Keratinocyte (primary cell): ENCODE measurements at regions not wholly inside any gene's neighbourhood (a gene's known extent, or its start where the extent isn't known, plus 50 kb on each side); places are given as distances from the start of the nearest gene placed in this dataset.

Source experiments
- DNase-seq: peaks from one replicate; pipeline ENCODE4 v3.0.0-alpha.2; 2011; ENCODE audit warnings: low read depth, missing footprints, low spot score
- FAIRE-seq: peaks from 2 replicates; lab custom pipeline; 2011; peaks lifted over from hg19 to GRCh38; lab: Jason Lieb, UNC
- H2AFZ ChIP-seq: 2 replicates; pipeline ENCODE4 v1.6.0; 2012; ENCODE audit warnings: low read length, control low read depth, inconsistent platforms; ENCODE audit not compliant: control insufficient read depth
- H3K27ac ChIP-seq: 2 replicates; pipeline ENCODE4 v1.5.1; 2011; ENCODE audit warnings: low read length; ENCODE audit not compliant: control insufficient read depth, insufficient read depth
- H3K27me3 ChIP-seq: 3 replicates; pipeline ENCODE4 v1.6.0; 2011; ENCODE audit warnings: low read length; ENCODE audit not compliant: control insufficient read depth, insufficient read depth; ENCODE audit errors: extremely low read depth
- H3K36me3 ChIP-seq, 2 experiments: 2 replicates in 1 of 2; 3 replicates in 1 of 2; pipeline ENCODE4 v1.5.1; 2011; ENCODE audit warnings: low read length in 2 of 2, mild to moderate bottlenecking in 1 of 2; ENCODE audit not compliant: control insufficient read depth in 2 of 2, insufficient read depth in 2 of 2; ENCODE audit errors: extremely low read depth in 1 of 2
- H3K4me1 ChIP-seq: 3 replicates; pipeline ENCODE4 v1.5.1; 2011; ENCODE audit warnings: low read length; ENCODE audit not compliant: control insufficient read depth, insufficient read depth; ENCODE audit errors: extremely low read depth
- H3K4me2 ChIP-seq: 3 replicates; pipeline ENCODE4 v1.6.0; 2011; ENCODE audit warnings: low read depth, low read length; ENCODE audit not compliant: control insufficient read depth, insufficient read depth; ENCODE audit errors: extremely low read depth
- H3K4me3 ChIP-seq, 3 experiments: fragments of 200-600 bp in 1 of 3; sonication (generic) in 1 of 3; 2 replicates in 2 of 3; 3 replicates in 1 of 3; pipeline ENCODE4 v1.5.1; 2011 to 2016; ENCODE audit warnings: low read length in 3 of 3, mild to moderate bottlenecking in 3 of 3, control low read depth in 2 of 3, inconsistent platforms in 1 of 3, low read depth in 1 of 3, mixed read lengths in 1 of 3, mixed run types in 1 of 3, moderate library complexity in 1 of 3; ENCODE audit not compliant: control insufficient read depth in 2 of 3, insufficient read depth in 2 of 3; ENCODE audit errors: extremely low read depth in 1 of 3
- H3K79me2 ChIP-seq: 2 replicates; pipeline ENCODE4 v1.6.0; 2012; ENCODE audit warnings: low read length; ENCODE audit not compliant: control insufficient read depth, insufficient read depth
- H3K9ac ChIP-seq: 3 replicates; pipeline ENCODE4 v1.6.0; 2011; ENCODE audit warnings: low read length; ENCODE audit not compliant: control insufficient read depth, insufficient read depth; ENCODE audit errors: extremely low read depth
- H3K9me1 ChIP-seq: 3 replicates; pipeline ENCODE4 v1.6.0; 2011; ENCODE audit warnings: low read length; ENCODE audit not compliant: control insufficient read depth, insufficient read depth; ENCODE audit errors: extremely low read depth
- H3K9me3 ChIP-seq: 2 replicates; pipeline ENCODE4 v1.5.1; 2012; ENCODE audit warnings: low read depth, low read length; ENCODE audit not compliant: control insufficient read depth
- H4K20me1 ChIP-seq: 3 replicates; pipeline ENCODE4 v1.6.0; 2011; ENCODE audit warnings: low read length; ENCODE audit not compliant: control insufficient read depth, insufficient read depth; ENCODE audit errors: extremely low read depth
- CTCF ChIP-seq, 3 experiments: IDR thresholded peaks in 1 of 3; conservative IDR thresholded peaks in 1 of 3; optimal IDR thresholded peaks in 1 of 3; 2 replicates in 2 of 3; 3 replicates in 1 of 3; pipeline versions ENCODE3 to v1.5.1; 2011; ENCODE audit warnings: low read length in 3 of 3, mild to moderate bottlenecking in 3 of 3, moderate library complexity in 2 of 3, control low read depth in 1 of 3, inconsistent platforms in 1 of 3; ENCODE audit not compliant: insufficient read depth in 2 of 3; ENCODE audit errors: extremely low read depth in 1 of 3
- EZH2 ChIP-seq: IDR thresholded peaks from one replicate; pipeline ENCODE4 v1.6.1; 2012; ENCODE audit warnings: inconsistent platforms, mild to moderate bottlenecking, low read length, moderate library complexity
- dilution Hi-C: fragments of 300-500 bp; cut with MboI; formaldehyde crosslinking; loops from one replicate; pipeline ENCODE4 v1.7.0; 2020; ENCODE audit warnings: low sequenced_read_pairs; ENCODE audit not compliant: extremely low pct_ligation_motif_present

GRCh38 chr11:111077530-111078322, 167.8 kb upstream of the POU2AF2 start:
- Histone ChIP-seq H3K9ac (no peak overlapping the region), H4K20me1 (no peaks in the 10 kb centered on the region), H3K27ac (no peak overlapping the region), H3K4me1 (no peaks in the 10 kb centered on the region), H3K79me2 (no peaks in the 10 kb centered on the region), H3K4me2 (no peak overlapping the region), H3K4me3 (no peak overlapping the region), H3K36me3 (no peaks in the 10 kb centered on the region), H2AFZ (no peak overlapping the region), H3K27me3 (no peaks in the 10 kb centered on the region), H3K9me1 (no peaks in the 10 kb centered on the region), H3K9me3 (no peaks in the 10 kb centered on the region)
- dilution Hi-C loops = no loop called here
- DNase-seq = no peak
- TF ChIP-seq CTCF (optimal IDR thresholded peaks at IDR 0.05 in 1 of 3, IDR thresholded peaks at IDR 0.05 in 1 of 3, conservative IDR thresholded peaks at IDR 0.05 in 1 of 3; ENCODE audit: extremely low read depth in 1 of 3, insufficient read depth in 2 of 3, low read length in 3 of 3) (no peak), EZH2 (no peak)
- FAIRE-seq = no peak

GRCh38 chr11:111069066-111069465, 176.5 kb upstream of the POU2AF2 start:
- Histone ChIP-seq H3K4me2 (no peak overlapping the region), H3K9me1 (no peaks in the 10 kb centered on the region), H2AFZ (no peak overlapping the region), H3K79me2 (no peaks in the 10 kb centered on the region), H3K4me3 (no peak overlapping the region), H3K9ac (no peak overlapping the region), H3K9me3 (no peaks in the 10 kb centered on the region), H3K27ac (no peak overlapping the region), H3K4me1 (no peaks in the 10 kb centered on the region), H3K27me3 (no peaks in the 10 kb centered on the region), H4K20me1 (no peaks in the 10 kb centered on the region), H3K36me3 (no peaks in the 10 kb centered on the region)
- dilution Hi-C loops = no loop called here
- FAIRE-seq (no peak), DNase-seq (no peak)
- TF ChIP-seq EZH2 = no peak
- TF ChIP-seq CTCF (optimal IDR thresholded peaks at IDR 0.05 in 1 of 3, IDR thresholded peaks at IDR 0.05 in 1 of 3, conservative IDR thresholded peaks at IDR 0.05 in 1 of 3; ENCODE audit: extremely low read depth in 1 of 3, insufficient read depth in 2 of 3, low read length in 3 of 3) = peak in 2 of 3 experiments; percentile 20 to 34
